Testis (tissue), 2 donors: ENCODE measurements at regions not wholly inside any gene's neighbourhood (a gene's known extent, or its start where the extent isn't known, plus 50 kb on each side); places are given as distances from the start of the nearest gene placed in this dataset.

ENCODE experiments used
- DNase-seq: peaks from one replicate; pipeline ENCODE4 v3.0.0-alpha.2; 2019
- H3K27ac ChIP-seq, 2 donors: fragments of 200-600 bp; sonication (generic); one replicate each; pipeline ENCODE4 v1.5.1; 2019
- H3K27me3 ChIP-seq: fragments of 200-600 bp; sonication (generic); one replicate; pipeline ENCODE4 v1.5.1; 2019
- H3K36me3 ChIP-seq: fragments of 200-600 bp; sonication (generic); one replicate; pipeline ENCODE4 v1.5.1; 2017; ENCODE audit warnings: low read depth; ENCODE audit errors: missing control alignments
- H3K4me1 ChIP-seq: fragments of 200-600 bp; sonication (generic); one replicate; pipeline ENCODE4 v1.5.1; 2019
- H3K4me3 ChIP-seq, 2 donors: fragments of 200-600 bp; sonication (generic); one replicate each; pipeline ENCODE4 v1.5.1; 2017 to 2019
- H3K9me3 ChIP-seq: fragments of 200-600 bp; sonication (generic); one replicate; pipeline ENCODE4 v1.5.1; 2017
- POLR2A ChIP-seq: fragments of 450-650 bp; IDR thresholded peaks from one replicate; pipeline ENCODE4 v1.6.1; 2017; ENCODE audit warnings: antibody characterized with exemption, mild to moderate bottlenecking, moderate library complexity
- WGBS, 2 donors: methylation state at CpG; one replicate each; pipeline ENCODE4 v1.1.5; 2018; 5-methylcytosine and 5-hydroxymethylcytosine counted together
- intact Hi-C: fragments of 100-400 bp; cut with DNase I; formaldehyde crosslinking; loops from one replicate; pipeline ENCODE4 v1.15.1; 2023; ENCODE audit warnings: low total_unique reads
- TF ChIP-seq, protein P1 (sequence below), 3 experiments: fragments of 450-650 bp in 2 of 3; fragments of 200-600 bp in 1 of 3; sonication (generic) in 1 of 3; IDR thresholded peaks; one replicate each; pipeline ENCODE4 v1.5.1; 2016 to 2019; ENCODE audit warnings: antibody characterized with exemption in 3 of 3, mild to moderate bottlenecking in 2 of 3, moderate library complexity in 1 of 3

DNA sequence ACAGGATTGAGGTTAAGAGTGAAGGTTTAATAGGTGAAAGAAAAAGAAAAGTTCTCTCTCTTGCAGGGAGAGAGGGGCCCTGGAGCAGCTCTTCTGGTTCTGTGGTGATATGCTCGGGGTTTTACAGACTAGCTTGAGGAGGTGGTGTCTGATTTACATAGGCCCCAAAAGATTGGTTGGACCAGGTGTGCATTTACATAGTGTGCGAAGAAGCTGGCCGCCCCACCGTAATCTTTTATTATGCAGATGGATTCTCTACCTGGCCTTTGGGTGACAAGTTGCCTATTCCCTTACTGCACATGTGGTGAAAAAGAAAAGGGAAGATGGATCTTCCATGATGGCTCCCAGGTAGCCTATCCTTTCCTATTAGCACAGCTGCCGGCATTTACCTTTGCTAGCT, 219.9 kb upstream of the GRIA4 start:
- Histone ChIP-seq H3K27ac (no peak overlapping the region), H3K4me1 (no peaks in the 10 kb centered on the region), H3K9me3 (no peaks in the 10 kb centered on the region), H3K36me3 (no peaks in the 10 kb centered on the region), H3K4me3 (no peak overlapping the region), H3K27me3 (no peaks in the 10 kb centered on the region)
- intact Hi-C loops, result no loop called here
- 52 to 81% methylated on average over 5 of the region's 5 CpGs for WGBS, 2 donors
- no peak for DNase-seq
- TF ChIP-seq POLR2A, result no peak
- TF ChIP-seq, protein P1, sequence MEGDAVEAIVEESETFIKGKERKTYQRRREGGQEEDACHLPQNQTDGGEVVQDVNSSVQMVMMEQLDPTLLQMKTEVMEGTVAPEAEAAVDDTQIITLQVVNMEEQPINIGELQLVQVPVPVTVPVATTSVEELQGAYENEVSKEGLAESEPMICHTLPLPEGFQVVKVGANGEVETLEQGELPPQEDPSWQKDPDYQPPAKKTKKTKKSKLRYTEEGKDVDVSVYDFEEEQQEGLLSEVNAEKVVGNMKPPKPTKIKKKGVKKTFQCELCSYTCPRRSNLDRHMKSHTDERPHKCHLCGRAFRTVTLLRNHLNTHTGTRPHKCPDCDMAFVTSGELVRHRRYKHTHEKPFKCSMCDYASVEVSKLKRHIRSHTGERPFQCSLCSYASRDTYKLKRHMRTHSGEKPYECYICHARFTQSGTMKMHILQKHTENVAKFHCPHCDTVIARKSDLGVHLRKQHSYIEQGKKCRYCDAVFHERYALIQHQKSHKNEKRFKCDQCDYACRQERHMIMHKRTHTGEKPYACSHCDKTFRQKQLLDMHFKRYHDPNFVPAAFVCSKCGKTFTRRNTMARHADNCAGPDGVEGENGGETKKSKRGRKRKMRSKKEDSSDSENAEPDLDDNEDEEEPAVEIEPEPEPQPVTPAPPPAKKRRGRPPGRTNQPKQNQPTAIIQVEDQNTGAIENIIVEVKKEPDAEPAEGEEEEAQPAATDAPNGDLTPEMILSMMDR (IDR thresholded peaks at IDR 0.05), result no peak

DNA sequence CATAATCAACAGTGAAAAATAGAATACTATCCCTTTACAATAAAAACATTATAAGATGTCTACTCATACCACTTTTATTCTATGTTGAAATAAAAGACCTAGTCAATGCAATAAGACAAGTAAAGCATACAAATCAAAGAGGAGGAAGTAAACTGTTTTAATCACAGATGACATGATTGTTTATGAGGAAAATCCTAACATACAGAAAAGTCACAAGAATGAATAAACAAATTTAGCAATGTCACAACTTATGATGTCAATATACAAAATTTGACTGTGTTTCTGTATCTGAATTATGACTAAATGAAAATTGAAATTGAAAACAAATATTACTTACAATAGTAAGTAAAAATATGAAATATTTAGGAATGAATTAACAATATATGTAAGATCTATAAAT, 221.9 kb upstream of the GRIA4 start:
- DNase-seq, result no peak
- intact Hi-C loops, result no loop called here
- H3K9me3 ChIP-seq, result no peaks in the 10 kb centered on the region
- TF ChIP-seq POLR2A, result no peak
- TF ChIP-seq, protein P1 (IDR thresholded peaks at IDR 0.05), result no peak
- H3K4me1 ChIP-seq, result no peaks in the 10 kb centered on the region
- no peak overlapping the region for H3K4me3 ChIP-seq
- no peaks in the 10 kb centered on the region for H3K27me3 ChIP-seq
- no peaks in the 10 kb centered on the region for H3K36me3 ChIP-seq
- no peak overlapping the region for H3K27ac ChIP-seq

DNA sequence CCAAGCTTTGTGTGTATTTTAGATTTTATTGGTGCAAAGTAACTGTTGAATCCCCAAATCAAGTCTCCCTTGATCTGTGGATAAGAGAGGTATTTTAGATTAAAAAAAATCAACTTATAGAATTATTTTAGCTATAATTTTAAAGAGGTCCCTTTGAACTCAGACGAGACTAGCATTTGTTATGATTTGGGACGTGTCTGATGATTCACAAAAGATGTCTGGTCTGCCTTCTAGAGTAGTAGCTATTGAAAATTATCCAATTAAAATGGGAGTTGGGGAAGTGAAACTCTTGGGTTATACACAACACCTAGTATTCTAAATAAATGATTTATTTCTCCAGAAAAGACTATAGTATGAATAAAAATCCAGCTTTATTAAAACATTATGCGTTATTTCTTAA, 227.9 kb upstream of the GRIA4 start:
- Histone ChIP-seq H3K9me3 (no peaks in the 10 kb centered on the region), H3K36me3 (no peaks in the 10 kb centered on the region), H3K27me3 (no peaks in the 10 kb centered on the region), H3K27ac (no peak overlapping the region), H3K4me3 (no peak overlapping the region), H3K4me1 (no peaks in the 10 kb centered on the region)
- TF ChIP-seq, protein P1 (IDR thresholded peaks at IDR 0.05), result no peak
- TF ChIP-seq POLR2A, result no peak
- 75 to 86% methylated on average over 3 of the region's 3 CpGs for WGBS, 2 donors
- intact Hi-C loops, result no loop called here
- no peak for DNase-seq

DNA sequence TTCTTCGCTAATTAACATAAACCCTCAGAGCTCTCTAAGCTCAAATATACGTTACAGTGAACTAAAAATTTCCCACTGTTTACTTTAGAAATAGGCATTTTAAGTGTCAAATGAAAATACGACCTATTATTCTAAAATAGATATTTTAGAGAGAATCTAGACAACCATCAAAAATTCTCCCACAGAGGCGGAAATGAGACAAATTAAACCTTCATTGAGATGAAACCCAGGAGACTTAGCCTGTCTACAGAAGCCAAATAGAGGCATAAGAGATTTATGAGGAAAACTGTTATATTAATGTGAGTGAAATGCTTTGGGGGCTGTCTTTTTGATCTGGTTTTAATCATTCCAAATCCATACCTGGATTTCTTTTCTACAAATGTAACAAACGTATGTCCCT, 232.0 kb upstream of the GRIA4 start:
- Histone ChIP-seq H3K4me3 (no peak overlapping the region), H3K9me3 (no peaks in the 10 kb centered on the region), H3K27ac (no peak overlapping the region), H3K27me3 (no peaks in the 10 kb centered on the region), H3K4me1 (no peaks in the 10 kb centered on the region), H3K36me3 (no peaks in the 10 kb centered on the region)
- 77 to 86% methylated on average over 5 of the region's 5 CpGs for WGBS, 2 donors
- DNase-seq, result no peak
- intact Hi-C loops, result no loop called here
- TF ChIP-seq, protein P1 (IDR thresholded peaks at IDR 0.05), result no peak
- TF ChIP-seq POLR2A, result no peak

DNA sequence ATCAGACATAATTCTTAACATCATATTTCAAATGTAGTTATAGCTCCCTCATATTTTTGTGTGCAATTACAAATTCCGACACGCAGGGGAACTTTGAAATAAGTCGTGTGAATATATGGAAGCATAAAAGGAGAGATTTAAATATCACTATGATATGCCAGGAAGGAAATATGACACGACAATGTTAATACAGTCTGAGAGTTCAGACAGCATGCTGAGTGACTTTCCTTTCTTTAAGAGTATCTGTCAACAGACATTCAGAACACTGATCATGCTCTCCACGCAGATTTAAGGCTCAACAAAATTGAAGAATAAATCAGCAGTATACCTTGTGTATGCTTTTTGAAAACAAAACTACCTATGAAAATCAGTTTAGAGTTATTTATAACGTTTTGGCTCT, 232.6 kb upstream of the CARD18 start:
- no peak for DNase-seq
- WGBS, 2 donors, result 49 to 53% methylated on average over 6 of the region's 6 CpGs
- H3K9me3 ChIP-seq, result no peaks in the 10 kb centered on the region
- H3K27ac ChIP-seq, result no peak overlapping the region
- no peak for TF ChIP-seq POLR2A
- TF ChIP-seq, protein P1 (IDR thresholded peaks at IDR 0.05), result no peak
- no peaks in the 10 kb centered on the region for H3K27me3 ChIP-seq
- no peak overlapping the region for H3K4me3 ChIP-seq
- H3K36me3 ChIP-seq, result no peaks in the 10 kb centered on the region
- no peaks in the 10 kb centered on the region for H3K4me1 ChIP-seq
- intact Hi-C loops, result no loop called here
